ENCODE measurements at regions not wholly inside any gene's neighbourhood (a gene's known extent, or its start where the extent isn't known, plus 50 kb on each side); places are given as distances from the start of the nearest gene placed in this dataset.

- TF ChIP-seq EZH2 (IDR thresholded peaks at IDR 0.05; ENCODE audit: insufficient read depth, poor library complexity, severe bottlenecking), result no peak
- TF ChIP-seq EZH2phosphoT487 (IDR thresholded peaks at IDR 0.05; ENCODE audit: insufficient read depth, low read depth), result no peak
These were observed 160.5 kb upstream of the APCDD1 start for GRCh38 chr18:10293966-10294365.

Data from GM23248 (cell line).